AG10803 (cell line): ENCODE measurements at regions not wholly inside any gene's neighbourhood (a gene's known extent, or its start where the extent isn't known, plus 50 kb on each side); places are given as distances from the start of the nearest gene placed in this dataset.
"Not testable (repeated sequence)": the region's sequence is repeated elsewhere in the genome, so short reads cannot be mapped to it uniquely, and the experiment has no call there.

ENCODE experiments used
- DNase-seq: peaks from one replicate; pipeline ENCODE4 v3.0.0; 2010; ENCODE audit warnings: low read depth
- H3K4me3 ChIP-seq: 2 replicates; pipeline ENCODE4 v1.5.1; 2011; ENCODE audit warnings: mild to moderate bottlenecking, low read length, control low read depth
- CTCF ChIP-seq: conservative IDR thresholded peaks from 2 replicates; pipeline ENCODE4 v1.5.1; 2011; ENCODE audit warnings: mild to moderate bottlenecking, low read length, control low read depth, inconsistent platforms

GRCh38 chr13:72562686-72563085, 164.7 kb downstream of the MZT1 start:
- no peak overlapping the region for H3K4me3 ChIP-seq
- no peak for TF ChIP-seq CTCF
- DNase-seq, result no peak

- no peak for DNase-seq
- TF ChIP-seq CTCF, result no peak
Measured at GRCh38 chr13:72561791-72562190, 165.6 kb downstream of the MZT1 start.

GRCh38 chr13:72559716-72560115, 167.7 kb downstream of the MZT1 start:
- DNase-seq, result no peak
- no peak for TF ChIP-seq CTCF
- no peak overlapping the region for H3K4me3 ChIP-seq

More at GRCh38 chr13:72561791-72562190, 165.6 kb downstream of the MZT1 start:
- H3K4me3 ChIP-seq, result no peak overlapping the region

GRCh38 chr13:72556945-72557344, 170.5 kb downstream of the MZT1 start:
- H3K4me3 ChIP-seq, result no peak overlapping the region
- no peak for DNase-seq
- TF ChIP-seq CTCF, result no peak

- no peak overlapping the region for H3K4me3 ChIP-seq
- no peak for TF ChIP-seq CTCF
- no peak for DNase-seq
Measured at GRCh38 chr13:72555601-72556000, 171.8 kb downstream of the MZT1 start.

GRCh38 chr13:72552731-72553130, 174.7 kb downstream of the MZT1 start:
- no peak overlapping the region for H3K4me3 ChIP-seq
- no peak for TF ChIP-seq CTCF
- no peak for DNase-seq

GRCh38 chr13:72545895-72546294, 181.5 kb downstream of the MZT1 start:
- not testable (repeated sequence) for DNase-seq, H3K4me3 ChIP-seq
